ENCODE measurements at regions not wholly inside any gene's neighbourhood (a gene's known extent, or its start where the extent isn't known, plus 50 kb on each side); places are given as distances from the start of the nearest gene placed in this dataset.

DNA sequence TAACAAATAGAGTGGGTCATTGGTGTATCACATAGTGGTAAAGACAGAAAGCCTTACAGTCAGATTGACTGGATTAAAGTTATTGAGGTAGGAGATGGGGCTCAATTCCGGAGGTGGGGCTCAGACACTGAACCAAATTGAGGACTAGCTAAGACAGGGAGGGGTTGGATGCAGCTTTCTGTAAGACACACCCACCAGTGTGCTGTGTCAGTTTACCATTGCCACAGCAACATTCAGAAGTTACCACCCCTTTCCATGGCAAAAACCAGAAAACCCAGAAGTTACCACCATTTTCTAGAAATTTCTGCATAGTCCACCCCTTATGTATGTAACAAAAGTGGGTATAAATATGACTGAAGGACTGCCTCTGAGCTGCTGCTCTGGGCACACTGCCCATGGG lies 167.6 kb upstream of the TMEM72 start (continued):
- no peak for TF ChIP-seq CHD7 (IDR thresholded peaks at IDR 0.05; ENCODE audit: low read depth, low read length)
- no peak for TF ChIP-seq BMI1 (IDR thresholded peaks at IDR 0.05; ENCODE audit: low read length)
- no peak for TF ChIP-seq MCM7 (IDR thresholded peaks at IDR 0.05)
- TF ChIP-seq, protein P1, sequence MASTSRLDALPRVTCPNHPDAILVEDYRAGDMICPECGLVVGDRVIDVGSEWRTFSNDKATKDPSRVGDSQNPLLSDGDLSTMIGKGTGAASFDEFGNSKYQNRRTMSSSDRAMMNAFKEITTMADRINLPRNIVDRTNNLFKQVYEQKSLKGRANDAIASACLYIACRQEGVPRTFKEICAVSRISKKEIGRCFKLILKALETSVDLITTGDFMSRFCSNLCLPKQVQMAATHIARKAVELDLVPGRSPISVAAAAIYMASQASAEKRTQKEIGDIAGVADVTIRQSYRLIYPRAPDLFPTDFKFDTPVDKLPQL (IDR thresholded peaks at IDR 0.05; ENCODE audit: extremely low read depth, insufficient read length), result no peak
- TF ChIP-seq ZBTB49 (CRISPR knock-in tag; IDR thresholded peaks at IDR 0.05; ENCODE audit: borderline replicate concordance), result no peak
- no peak for TF ChIP-seq SNAPC5 (CRISPR knock-in tag; IDR thresholded peaks at IDR 0.05)
- no peak for TF ChIP-seq KLF16 (IDR thresholded peaks at IDR 0.05)
- no peak for TF ChIP-seq ZNF263 (CRISPR knock-in tag; IDR thresholded peaks at IDR 0.05; ENCODE audit: borderline replicate concordance)
- TF ChIP-seq SREBF2 (CRISPR knock-in tag; IDR thresholded peaks at IDR 0.05), result no peak
- no peak for TF ChIP-seq CC2D1A (IDR thresholded peaks at IDR 0.05)

Data from K562 (cell line).